ENCODE measurements at regions not wholly inside any gene's neighbourhood (a gene's known extent, or its start where the extent isn't known, plus 50 kb on each side); places are given as distances from the start of the nearest gene placed in this dataset.
A peak's percentile ranks its signal among the peaks of the same experiment; 100 is the strongest.
"Not testable (repeated sequence)": the region's sequence is repeated elsewhere in the genome, so short reads cannot be mapped to it uniquely, and the experiment has no call there.

- peak in 1 of 6 donors; percentile 15 for DNase-seq
- Histone ChIP-seq H3K4me3 (no peak overlapping the region), H3K27me3 (no peaks in the 10 kb centered on the region), H3K9me3 (no peaks in the 10 kb centered on the region), H3K36me3 (no peaks in the 10 kb centered on the region), H3K4me1 (peaks cover 0 to 6% (median 0%) of the 10 kb centered on the region in 3 donors), H3K27ac (no peak overlapping the region)
- peak; percentile 27 to 89 (median 63) for ATAC-seq
- no peak for FAIRE-seq
- TF ChIP-seq CTCF (IDR thresholded peaks at IDR 0.05): no peak
- WGBS, 2 donors: 7 to 22% methylated on average over 1 of the region's 1 CpG
- intact Hi-C loops (cut with DNase I): no loop called here
These were observed 1567.0 kb upstream of the SPRY2 start for GRCh38 chr13:81907787-81908372.

DNA sequence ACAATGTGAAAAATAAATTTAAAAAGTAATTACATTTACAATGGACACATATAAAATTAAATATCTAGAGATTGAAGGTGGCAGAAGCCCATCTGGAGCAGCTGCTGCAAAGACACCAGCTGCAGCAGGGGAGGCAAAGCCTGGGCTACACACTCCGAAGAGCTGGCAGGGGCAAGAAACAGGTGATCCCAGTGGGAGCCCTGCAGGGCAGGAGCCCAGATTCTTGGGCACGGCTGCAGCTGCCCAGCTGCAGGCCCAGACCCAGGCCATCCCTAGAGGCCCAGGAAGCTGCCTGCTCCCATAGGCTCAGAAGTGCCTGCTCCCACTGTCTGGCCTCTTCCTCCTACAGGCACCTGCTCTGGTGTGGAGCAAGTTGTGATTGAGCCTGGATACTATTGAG lies 1547.9 kb upstream of the SPRY2 start:
- DNase-seq: peak in 1 of 6 donors; percentile 23
- no peak for ATAC-seq
- Histone ChIP-seq H3K4me1 (no peaks in the 10 kb centered on the region), H3K36me3 (no peaks in the 10 kb centered on the region), H3K9me3 (no peaks in the 10 kb centered on the region), H3K4me3 (no peak overlapping the region), H3K27ac (no peak overlapping the region), H3K27me3 (no peaks in the 10 kb centered on the region)
- intact Hi-C loops (cut with DNase I): no loop called here
- WGBS, 2 donors: 83 to 90% methylated on average over 2 of the region's 2 CpGs
- no peak for FAIRE-seq
- TF ChIP-seq CTCF (IDR thresholded peaks at IDR 0.05): no peak

DNA sequence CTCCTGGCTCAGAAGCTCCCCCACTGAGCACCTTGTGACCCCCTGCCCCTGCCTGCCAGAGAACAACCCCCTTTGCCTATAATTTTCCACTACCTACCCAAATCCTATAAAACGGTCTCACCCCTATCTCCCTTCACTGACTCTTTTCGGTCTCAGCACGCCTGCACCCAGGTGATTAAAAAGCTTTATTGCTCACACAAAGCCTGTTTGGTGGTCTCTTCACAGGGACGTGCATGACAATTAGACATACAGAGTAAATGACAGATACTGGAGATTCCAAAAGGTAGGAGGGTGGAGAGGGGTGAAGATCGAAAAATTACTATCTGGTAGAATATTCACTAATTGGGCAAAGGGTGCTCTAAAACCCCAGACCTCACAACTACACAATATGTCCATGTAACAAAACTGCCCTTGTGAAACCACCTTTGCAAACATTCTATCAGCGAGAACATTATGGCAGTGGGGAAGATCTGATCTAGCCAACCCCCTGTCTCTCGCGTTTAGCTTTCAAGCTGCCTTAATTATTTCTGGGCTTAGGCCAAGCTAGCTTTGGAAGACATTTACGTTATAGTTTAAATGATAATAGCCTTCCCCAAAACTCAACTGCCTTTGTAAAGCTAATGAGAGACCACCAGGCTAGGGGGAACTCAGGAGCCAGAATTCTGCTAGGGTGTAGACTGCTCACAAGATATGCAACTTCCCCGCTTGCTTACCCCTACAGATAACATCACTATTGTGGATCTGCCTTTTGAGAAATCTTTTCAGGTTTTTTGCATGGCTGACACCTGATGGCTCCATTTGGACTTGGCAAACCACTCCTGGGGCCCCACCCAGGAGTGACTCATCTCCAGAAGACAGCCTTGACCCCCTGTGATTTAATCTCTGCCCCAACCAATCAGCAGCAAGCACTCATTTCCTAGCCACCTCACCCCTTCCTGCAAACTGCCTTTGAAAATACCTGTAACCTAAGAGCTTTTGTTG lies 1534.0 kb upstream of the SPRY2 start:
- intact Hi-C loops (cut with DNase I): no loop called here
- no peak overlapping the region for H3K27ac ChIP-seq
- no peaks in the 10 kb centered on the region for H3K4me1 ChIP-seq
- no peak for DNase-seq
- H3K27me3 ChIP-seq: no peaks in the 10 kb centered on the region
- H3K4me3 ChIP-seq: no peak overlapping the region
- no peak for TF ChIP-seq CTCF (IDR thresholded peaks at IDR 0.05)
- no peak for FAIRE-seq
- no peaks in the 10 kb centered on the region for H3K36me3 ChIP-seq
- WGBS, 2 donors: 71 to 80% methylated on average over 10 of the region's 10 CpGs
- ATAC-seq: no peak
- H3K9me3 ChIP-seq: no peaks in the 10 kb centered on the region

- no peaks in the 10 kb centered on the region for H3K36me3 ChIP-seq
- no peak for DNase-seq
- H3K4me3 ChIP-seq: no peak overlapping the region
- intact Hi-C loops (cut with DNase I): no loop called here
- H3K4me1 ChIP-seq: no peaks in the 10 kb centered on the region
- 37 to 39% methylated on average over 4 of the region's 4 CpGs for WGBS, 2 donors
- TF ChIP-seq CTCF (IDR thresholded peaks at IDR 0.05): no peak
- H3K27me3 ChIP-seq: no peaks in the 10 kb centered on the region
- H3K9me3 ChIP-seq: no peaks in the 10 kb centered on the region
- no peak overlapping the region for H3K27ac ChIP-seq
- FAIRE-seq: no peak
- no peak for ATAC-seq
These were observed 1533.3 kb upstream of the SPRY2 start for GRCh38 chr13:81874253-81874652.

DNA sequence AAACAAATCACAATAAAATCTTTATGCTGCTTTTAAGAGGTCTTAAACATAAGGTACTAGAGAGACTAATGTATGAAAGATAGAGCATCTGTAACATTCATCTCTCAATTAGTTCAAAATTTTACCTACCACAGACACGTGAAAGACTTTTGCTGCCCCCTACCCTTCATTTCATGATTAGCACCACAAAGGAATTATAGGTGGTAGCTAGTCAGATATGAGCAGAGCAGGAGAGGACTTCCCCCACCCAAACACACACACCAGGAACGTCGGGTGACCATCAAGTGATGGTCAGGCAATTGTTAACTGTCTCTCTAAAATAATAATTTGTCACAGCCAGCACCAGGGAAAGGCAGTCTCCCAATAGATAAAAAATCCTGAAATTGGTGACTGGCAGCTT lies 1531.7 kb upstream of the SPRY2 start:
- H3K4me1 ChIP-seq: no peaks in the 10 kb centered on the region
- H3K27me3 ChIP-seq: no peaks in the 10 kb centered on the region
- no peak overlapping the region for H3K4me3 ChIP-seq
- 2 to 6% methylated on average over 3 of the region's 3 CpGs for WGBS, 2 donors
- no peak overlapping the region for H3K27ac ChIP-seq
- peak in 1 of 4 donors; percentile 19 for TF ChIP-seq CTCF (IDR thresholded peaks at IDR 0.05)
- DNase-seq (peak in 1 of 6 donors; percentile 18), FAIRE-seq (no peak), ATAC-seq (peak in 3 of 4 donors; percentile 38 to 56 (median 51))
- no peaks in the 10 kb centered on the region for H3K36me3 ChIP-seq
- H3K9me3 ChIP-seq: no peaks in the 10 kb centered on the region
- intact Hi-C loops (cut with DNase I): no loop called here

DNA sequence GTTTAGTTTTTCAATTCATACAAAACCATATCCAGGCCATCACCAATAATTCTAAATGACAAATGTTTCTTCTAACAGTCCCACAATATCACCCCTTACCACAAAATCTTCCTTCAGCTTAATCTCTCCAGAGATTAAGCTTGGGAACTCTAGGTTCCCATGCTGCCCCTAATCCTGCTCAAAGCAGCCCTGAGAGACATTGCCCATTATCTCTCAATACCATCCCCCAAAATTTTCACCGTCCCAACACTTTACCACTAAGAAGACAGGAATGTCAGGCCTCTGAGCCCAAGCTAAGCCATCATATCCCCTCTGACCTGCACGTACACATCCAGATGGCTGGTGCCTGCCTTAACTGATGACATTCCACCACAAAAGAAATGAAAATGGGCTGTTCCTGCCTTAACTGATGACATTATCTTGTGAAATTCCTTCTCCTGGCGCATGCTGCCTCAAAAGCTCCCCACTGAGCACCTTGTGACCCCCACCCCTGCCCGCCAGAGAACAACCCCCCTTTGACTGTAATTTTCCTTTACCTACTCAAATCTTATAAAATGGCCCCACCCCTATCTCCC lies 1530.9 kb upstream of the SPRY2 start:
- H3K9me3 ChIP-seq; H3K27ac ChIP-seq; H3K4me3 ChIP-seq; H3K36me3 ChIP-seq; ATAC-seq; intact Hi-C loops (cut with DNase I); FAIRE-seq; DNase-seq; H3K4me1 ChIP-seq; H3K27me3 ChIP-seq: not testable (repeated sequence)
- WGBS, 2 donors: 72 to 74% methylated on average over 4 of the region's 4 CpGs

All from pancreas (tissue), 10 donors.